DND-41 (cell line): ENCODE measurements at regions not wholly inside any gene's neighbourhood (a gene's known extent, or its start where the extent isn't known, plus 50 kb on each side); places are given as distances from the start of the nearest gene placed in this dataset.

Experiments used
- ATAC-seq: fragments of 200-7000 bp; cut with Tn5 transposase; 3 replicates; pipeline ENCODE4 v1.9.1; 2021; ENCODE audit warnings: low read depth; ENCODE audit not compliant: insufficient read depth
- DNase-seq: peaks from one replicate; pipeline ENCODE4 v3.0.0-alpha.2; 2020
- H2AFZ ChIP-seq: 2 replicates; pipeline ENCODE4 v1.6.0; 2012; ENCODE audit warnings: low read depth, low read length
- H3K27ac ChIP-seq: 2 replicates; pipeline ENCODE4 v1.5.1; 2012; ENCODE audit warnings: low read length, inconsistent platforms
- H3K27me3 ChIP-seq: fragments of 200-600 bp; sonication (generic); 2 replicates; pipeline ENCODE4 v1.6.0; 2012; ENCODE audit warnings: low read length, mild to moderate bottlenecking, inconsistent platforms; ENCODE audit not compliant: insufficient read depth, poor library complexity
- H3K36me3 ChIP-seq: 2 replicates; pipeline ENCODE4 v1.5.1; 2012; ENCODE audit warnings: low read length, inconsistent platforms; ENCODE audit not compliant: insufficient read depth
- H3K4me1 ChIP-seq: 2 replicates; pipeline ENCODE4 v1.5.1; 2012; ENCODE audit warnings: mild to moderate bottlenecking, low read length; ENCODE audit not compliant: insufficient read depth
- H3K4me2 ChIP-seq: 2 replicates; pipeline ENCODE4 v1.6.0; 2012; ENCODE audit warnings: mild to moderate bottlenecking, moderate library complexity, low read length, inconsistent platforms; ENCODE audit not compliant: insufficient read depth
- H3K4me3 ChIP-seq, 2 experiments: fragments of 200-600 bp in 1 of 2; shearing (Covaris generic) in 1 of 2; 2 replicates each; pipeline ENCODE4 v1.5.1; 2012 to 2016; ENCODE audit warnings: inconsistent platforms in 2 of 2, low read length in 2 of 2, mild to moderate bottlenecking in 2 of 2, low read depth in 1 of 2, moderate library complexity in 1 of 2
- H3K79me2 ChIP-seq: 2 replicates; pipeline ENCODE4 v1.6.0; 2012; ENCODE audit warnings: low read length, inconsistent platforms; ENCODE audit not compliant: insufficient read depth
- H3K9ac ChIP-seq: 2 replicates; pipeline ENCODE4 v1.6.0; 2012; ENCODE audit warnings: low read depth, mild to moderate bottlenecking, inconsistent platforms, low read length, moderate library complexity
- H3K9me3 ChIP-seq: 2 replicates; pipeline ENCODE4 v1.5.1; 2012; ENCODE audit warnings: low read length, moderate library complexity, mild to moderate bottlenecking, inconsistent platforms; ENCODE audit not compliant: insufficient read depth, severe bottlenecking
- H4K20me1 ChIP-seq: 2 replicates; pipeline ENCODE4 v1.6.0; 2012; ENCODE audit warnings: low read length; ENCODE audit not compliant: insufficient read depth
- EZH2 ChIP-seq: IDR thresholded peaks from 3 replicates; pipeline ENCODE4 v1.6.1; 2012; ENCODE audit warnings: borderline replicate concordance, low read depth, mild to moderate bottlenecking, moderate library complexity, low read length, inconsistent platforms; ENCODE audit not compliant: severe bottlenecking
- TF ChIP-seq, protein P1 (sequence below): IDR thresholded peaks from 2 replicates; pipeline ENCODE4 v1.5.1; 2012; ENCODE audit warnings: borderline replicate concordance, low read length, moderate library complexity, mild to moderate bottlenecking; ENCODE audit not compliant: poor library complexity, severe bottlenecking; ENCODE audit errors: extremely low read depth

DNA sequence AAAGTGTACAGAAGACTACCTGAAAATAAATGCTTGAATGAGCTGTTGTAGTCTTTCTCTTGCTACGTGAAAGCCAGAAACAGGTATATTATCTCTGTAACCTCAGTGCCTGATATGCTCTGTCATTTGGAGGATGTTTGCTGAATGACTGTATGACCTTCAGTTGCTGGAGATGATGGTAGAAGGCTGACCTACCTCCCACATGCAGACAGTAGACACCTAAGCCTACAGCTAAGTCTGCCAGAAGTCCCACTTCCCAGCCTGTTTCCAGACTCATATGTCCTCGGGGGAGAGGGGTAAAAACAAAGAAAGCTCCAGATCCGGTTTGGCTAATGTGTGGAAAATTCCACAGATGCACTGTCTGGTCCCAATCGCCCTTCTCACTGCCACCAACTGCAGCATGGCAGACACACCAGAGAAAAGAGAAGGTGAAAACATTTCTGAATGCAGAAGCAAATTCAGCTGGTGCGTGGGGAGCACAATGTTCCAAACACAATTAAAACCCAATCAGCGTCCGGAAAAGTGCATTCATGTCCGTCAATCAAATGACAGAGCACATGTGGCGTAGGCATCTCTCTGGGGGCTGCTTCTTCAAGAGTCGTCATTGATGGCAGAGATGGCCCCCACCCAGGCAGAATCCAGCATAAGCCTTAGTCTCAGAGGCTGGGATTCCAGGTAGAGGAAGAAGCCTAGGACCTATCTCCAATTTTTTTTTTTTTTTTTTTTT is 76.3 kb upstream of the TBX3 start:
- Histone ChIP-seq H3K27ac (no peak overlapping the region), H4K20me1 (no peaks in the 10 kb centered on the region), H3K9me3 (no peaks in the 10 kb centered on the region), H3K4me2 (no peak overlapping the region), H3K4me3 (no peak overlapping the region), H3K27me3 (no peaks in the 10 kb centered on the region), H3K79me2 (no peaks in the 10 kb centered on the region), H2AFZ (no peak overlapping the region), H3K36me3 (no peaks in the 10 kb centered on the region), H3K4me1 (no peaks in the 10 kb centered on the region), H3K9ac (no peak overlapping the region)
- DNase-seq (no peak), ATAC-seq (no peak)
- no peak for TF ChIP-seq EZH2
- TF ChIP-seq, protein P1, sequence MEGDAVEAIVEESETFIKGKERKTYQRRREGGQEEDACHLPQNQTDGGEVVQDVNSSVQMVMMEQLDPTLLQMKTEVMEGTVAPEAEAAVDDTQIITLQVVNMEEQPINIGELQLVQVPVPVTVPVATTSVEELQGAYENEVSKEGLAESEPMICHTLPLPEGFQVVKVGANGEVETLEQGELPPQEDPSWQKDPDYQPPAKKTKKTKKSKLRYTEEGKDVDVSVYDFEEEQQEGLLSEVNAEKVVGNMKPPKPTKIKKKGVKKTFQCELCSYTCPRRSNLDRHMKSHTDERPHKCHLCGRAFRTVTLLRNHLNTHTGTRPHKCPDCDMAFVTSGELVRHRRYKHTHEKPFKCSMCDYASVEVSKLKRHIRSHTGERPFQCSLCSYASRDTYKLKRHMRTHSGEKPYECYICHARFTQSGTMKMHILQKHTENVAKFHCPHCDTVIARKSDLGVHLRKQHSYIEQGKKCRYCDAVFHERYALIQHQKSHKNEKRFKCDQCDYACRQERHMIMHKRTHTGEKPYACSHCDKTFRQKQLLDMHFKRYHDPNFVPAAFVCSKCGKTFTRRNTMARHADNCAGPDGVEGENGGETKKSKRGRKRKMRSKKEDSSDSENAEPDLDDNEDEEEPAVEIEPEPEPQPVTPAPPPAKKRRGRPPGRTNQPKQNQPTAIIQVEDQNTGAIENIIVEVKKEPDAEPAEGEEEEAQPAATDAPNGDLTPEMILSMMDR = no peak

DNA sequence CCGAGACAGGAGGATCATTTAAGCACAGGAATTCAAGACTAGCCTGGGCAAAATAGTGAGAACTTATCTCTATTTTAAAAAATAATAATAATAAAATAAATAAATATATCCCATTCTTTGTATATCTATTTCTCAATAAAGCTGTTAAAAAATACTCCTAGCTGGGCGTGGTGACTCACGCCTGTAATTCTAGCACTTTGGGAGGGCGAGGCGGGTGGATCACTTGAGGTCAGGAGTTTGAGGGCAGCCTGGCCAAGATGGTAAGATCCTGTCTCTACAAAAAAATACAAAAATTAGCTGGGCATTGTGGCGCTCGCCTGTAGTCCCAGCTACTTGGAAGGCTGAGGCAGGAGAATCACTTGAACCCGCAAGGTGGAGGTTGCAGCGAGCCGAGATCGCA is 75.7 kb upstream of the TBX3 start:
- no peaks in the 10 kb centered on the region for H4K20me1 ChIP-seq
- no peaks in the 10 kb centered on the region for H3K9me3 ChIP-seq
- no peak overlapping the region for H2AFZ ChIP-seq
- H3K27ac ChIP-seq = no peak overlapping the region
- H3K79me2 ChIP-seq = no peaks in the 10 kb centered on the region
- TF ChIP-seq, protein P1 = no peak
- no peak for TF ChIP-seq EZH2
- DNase-seq (no peak), ATAC-seq (no peak)
- no peaks in the 10 kb centered on the region for H3K27me3 ChIP-seq
- no peak overlapping the region for H3K9ac ChIP-seq
- no peak overlapping the region for H3K4me3 ChIP-seq
- H3K36me3 ChIP-seq = no peaks in the 10 kb centered on the region
- H3K4me2 ChIP-seq = no peak overlapping the region
- no peaks in the 10 kb centered on the region for H3K4me1 ChIP-seq

DNA sequence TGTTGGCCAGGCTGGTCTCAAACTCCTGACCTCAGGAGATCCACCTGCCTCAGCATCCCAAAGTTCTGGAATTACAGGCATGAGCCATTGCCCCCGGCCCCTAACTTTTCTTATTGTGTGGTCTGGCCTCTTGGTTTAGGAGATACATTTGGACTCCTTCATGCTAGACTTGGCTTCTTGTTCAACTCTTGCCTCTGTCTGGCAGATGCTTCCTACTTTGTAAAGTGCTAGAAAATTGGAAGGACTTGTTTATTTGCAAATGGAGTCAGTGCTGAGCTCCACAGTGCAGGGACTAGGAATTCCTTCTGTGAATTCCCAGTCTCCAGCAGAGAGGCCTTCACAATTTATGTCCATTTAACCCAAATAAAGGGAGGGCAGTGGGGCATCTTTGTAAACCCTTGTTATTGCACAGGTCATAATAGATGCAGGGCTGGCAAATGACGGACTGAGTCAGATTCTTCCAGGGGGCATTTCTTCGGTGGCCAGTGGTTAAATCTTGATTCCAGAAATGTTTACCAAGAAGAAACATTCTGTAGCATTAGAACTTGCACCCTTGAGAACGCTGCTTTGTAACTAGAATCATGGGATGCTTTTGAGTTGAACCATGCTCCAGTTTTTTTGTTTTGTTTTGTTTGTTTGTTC is 73.8 kb upstream of the TBX3 start:
- Histone ChIP-seq H3K4me2 (no peak overlapping the region), H3K27ac (no peak overlapping the region), H4K20me1 (no peaks in the 10 kb centered on the region), H3K36me3 (no peaks in the 10 kb centered on the region), H3K79me2 (no peaks in the 10 kb centered on the region), H3K27me3 (no peaks in the 10 kb centered on the region), H2AFZ (no peak overlapping the region), H3K4me1 (no peaks in the 10 kb centered on the region), H3K9me3 (no peaks in the 10 kb centered on the region), H3K4me3 (no peak overlapping the region), H3K9ac (no peak overlapping the region)
- ATAC-seq (no peak), DNase-seq (no peak)
- no peak for TF ChIP-seq EZH2
- TF ChIP-seq, protein P1 = no peak
